ENCODE measurements at regions not wholly inside any gene's neighbourhood (a gene's known extent, or its start where the extent isn't known, plus 50 kb on each side); places are given as distances from the start of the nearest gene placed in this dataset.
"Not testable (repeated sequence)": the region's sequence is repeated elsewhere in the genome, so short reads cannot be mapped to it uniquely, and the experiment has no call there.

- H3K36me3 ChIP-seq (ENCODE audit: control insufficient read depth in 2 of 2, insufficient read depth in 1 of 2, low read length in 2 of 2); H3K4me1 ChIP-seq (ENCODE audit: control insufficient read depth, insufficient read depth, low read length); H3K4me3 ChIP-seq (ENCODE audit: low read depth, low read length); H3K9me3 ChIP-seq (ENCODE audit: control insufficient read depth, insufficient read depth, low read depth, low read length); H3K27ac ChIP-seq (ENCODE audit: extremely low read depth, low read depth, low read length); POLR2A ChIA-PET: not testable (repeated sequence)
- CTCF ChIA-PET = interaction anchor here (0.7 kb wide), 1 partner anchor 91 kb away, joined by 3 read pairs; no protein-coding TSS in a partner anchor
Measured at GRCh38 chr5:12078286-12078685, 174.0 kb upstream of the CTNND2 start.

GRCh38 chr5:12073426-12073825, 169.2 kb upstream of the CTNND2 start:
- TF ChIP-seq ZNF121 (tag by site-specific recombination; IDR thresholded peaks at IDR 0.05) = no peak
- no peak for TF ChIP-seq ZNF76 (tag by site-specific recombination; IDR thresholded peaks at IDR 0.05; ENCODE audit: borderline replicate concordance, low read depth)
- TF ChIP-seq ATF2 (tag by site-specific recombination; IDR thresholded peaks at IDR 0.05; ENCODE audit: low read depth) = no peak
- TF ChIP-seq SETDB1 (IDR thresholded peaks at IDR 0.05; ENCODE audit: insufficient read length, low read length) = no peak
- no peak for TF ChIP-seq ZBTB26 (tag by site-specific recombination; optimal IDR thresholded peaks at IDR 0.05)
- no peak for TF ChIP-seq ZNF24 (tag by site-specific recombination; IDR thresholded peaks at IDR 0.05)
- no peak for TF ChIP-seq ZNF664 (tag by site-specific recombination; IDR thresholded peaks at IDR 0.05)
- no peak for TF ChIP-seq ZNF843 (tag by site-specific recombination; IDR thresholded peaks at IDR 0.05)
- no peak for TF ChIP-seq WT1 (tag by site-specific recombination; IDR thresholded peaks at IDR 0.05)
- no peak for TF ChIP-seq ZNF660 (tag by site-specific recombination; IDR thresholded peaks at IDR 0.05)
- TF ChIP-seq ZNF600 (tag by site-specific recombination; IDR thresholded peaks at IDR 0.05) = no peak
- no peak for TF ChIP-seq ZNF548 (tag by site-specific recombination; IDR thresholded peaks at IDR 0.05)
- TF ChIP-seq ZNF449 (tag by site-specific recombination; IDR thresholded peaks at IDR 0.05) = no peak
- Histone ChIP-seq H3K36me3 (ENCODE audit: control insufficient read depth in 2 of 2, insufficient read depth in 1 of 2, low read length in 2 of 2) (no peaks in the 10 kb centered on the region), H3K4me3 (ENCODE audit: low read depth, low read length) (no peak overlapping the region), H3K4me1 (ENCODE audit: control insufficient read depth, insufficient read depth, low read length) (no peaks in the 10 kb centered on the region), H3K9me3 (ENCODE audit: control insufficient read depth, insufficient read depth, low read depth, low read length) (no peaks in the 10 kb centered on the region), H3K27ac (ENCODE audit: extremely low read depth, low read depth, low read length) (no peak overlapping the region)
- POLR2A ChIA-PET = no interaction called here
- CTCF ChIA-PET = interaction anchor here (0.7 kb wide), 1 partner anchor 1240 kb away, joined by 3 read pairs; no protein-coding TSS in a partner anchor

- no peaks in the 10 kb centered on the region for H3K9me3 ChIP-seq (ENCODE audit: control insufficient read depth, insufficient read depth, low read depth, low read length)
- ChIA-PET CTCF (no interaction called here), POLR2A (no interaction called here)
- no peaks in the 10 kb centered on the region for H3K4me1 ChIP-seq (ENCODE audit: control insufficient read depth, insufficient read depth, low read length)
- H3K27ac ChIP-seq (ENCODE audit: extremely low read depth, low read depth, low read length) = no peak overlapping the region
- H3K4me3 ChIP-seq (ENCODE audit: low read depth, low read length) = no peak overlapping the region
- H3K36me3 ChIP-seq (ENCODE audit: control insufficient read depth in 2 of 2, insufficient read depth in 1 of 2, low read length in 2 of 2) = no peaks in the 10 kb centered on the region
- no peak for TF ChIP-seq ZBTB1 (tag by site-specific recombination; IDR thresholded peaks at IDR 0.05)
- no peak for TF ChIP-seq ZNF704 (tag by site-specific recombination; IDR thresholded peaks at IDR 0.05)
- no peak for TF ChIP-seq ZNF514 (tag by site-specific recombination; IDR thresholded peaks at IDR 0.05)
- no peak for TF ChIP-seq ZNF785 (tag by site-specific recombination; IDR thresholded peaks at IDR 0.05)
- TF ChIP-seq ZNF664 (tag by site-specific recombination; IDR thresholded peaks at IDR 0.05) = no peak
- no peak for TF ChIP-seq ZNF398 (tag by site-specific recombination; IDR thresholded peaks at IDR 0.05)
- no peak for TF ChIP-seq HIC1 (tag by site-specific recombination; IDR thresholded peaks at IDR 0.05)
- no peak for TF ChIP-seq KLF10 (tag by site-specific recombination; IDR thresholded peaks at IDR 0.05)
Measured at GRCh38 chr5:12072441-12072840, 168.2 kb upstream of the CTNND2 start.
